ENCODE measurements at regions not wholly inside any gene's neighbourhood (a gene's known extent, or its start where the extent isn't known, plus 50 kb on each side); places are given as distances from the start of the nearest gene placed in this dataset.

GRCh38 chrX:20333672-20334071 is 67.0 kb upstream of the RPS6KA3 start:
- TF ChIP-seq CTCF (IDR thresholded peaks at IDR 0.05) (no peak), EP300 (IDR thresholded peaks at IDR 0.05) (no peak), POLR2A (IDR thresholded peaks at IDR 0.05) (no peak), POLR2AphosphoS5 (IDR thresholded peaks at IDR 0.05) (no peak)

Data from gastroesophageal sphincter (tissue), 3 donors.